LoVo (cell line): ENCODE measurements at regions not wholly inside any gene's neighbourhood (a gene's known extent, or its start where the extent isn't known, plus 50 kb on each side); places are given as distances from the start of the nearest gene placed in this dataset.

Experiments
- DNase-seq: peaks from one replicate; pipeline ENCODE4 v3.0.0-alpha.2; 2016; ENCODE audit warnings: low spot score

DNA sequence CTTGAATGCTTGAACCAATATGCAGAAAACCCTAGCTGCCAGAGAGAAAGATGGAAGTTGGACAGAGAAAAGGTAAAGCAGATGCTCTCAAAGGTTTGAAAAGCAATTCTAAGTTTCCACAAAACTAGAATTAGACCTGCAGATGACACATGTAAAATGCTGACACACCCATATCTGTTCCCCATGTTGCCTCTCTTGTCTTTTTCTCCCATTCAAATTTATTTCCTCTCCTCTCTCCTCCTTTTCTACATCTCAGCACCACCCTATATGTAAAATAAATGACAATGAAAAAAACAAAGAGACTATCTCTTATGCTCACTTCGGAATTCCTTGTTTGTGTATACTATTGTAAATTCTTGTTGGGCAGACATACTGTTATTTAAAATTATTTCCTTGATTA is 75.5 kb upstream of the PLEKHA5 start:
- no peak for DNase-seq

DNA sequence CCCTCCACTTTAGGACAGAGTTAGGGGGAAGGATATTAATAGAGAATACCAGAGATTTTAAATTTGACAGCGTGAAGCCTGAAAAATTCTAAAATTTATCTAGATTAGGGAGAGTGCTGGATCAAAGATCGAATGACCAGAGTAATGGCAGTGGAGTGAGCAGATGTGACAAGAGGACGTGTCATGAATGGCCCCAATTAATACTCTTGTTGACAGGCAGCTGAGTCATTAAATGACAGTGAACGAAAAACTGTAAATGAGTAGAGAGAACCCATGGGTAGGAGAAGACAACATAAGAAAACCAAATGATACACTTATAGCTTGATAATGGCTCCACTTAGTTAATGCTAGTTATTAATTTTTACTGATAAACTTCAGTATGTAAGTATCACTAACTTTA is 73.9 kb upstream of the PLEKHA5 start:
- no peak for DNase-seq

DNA sequence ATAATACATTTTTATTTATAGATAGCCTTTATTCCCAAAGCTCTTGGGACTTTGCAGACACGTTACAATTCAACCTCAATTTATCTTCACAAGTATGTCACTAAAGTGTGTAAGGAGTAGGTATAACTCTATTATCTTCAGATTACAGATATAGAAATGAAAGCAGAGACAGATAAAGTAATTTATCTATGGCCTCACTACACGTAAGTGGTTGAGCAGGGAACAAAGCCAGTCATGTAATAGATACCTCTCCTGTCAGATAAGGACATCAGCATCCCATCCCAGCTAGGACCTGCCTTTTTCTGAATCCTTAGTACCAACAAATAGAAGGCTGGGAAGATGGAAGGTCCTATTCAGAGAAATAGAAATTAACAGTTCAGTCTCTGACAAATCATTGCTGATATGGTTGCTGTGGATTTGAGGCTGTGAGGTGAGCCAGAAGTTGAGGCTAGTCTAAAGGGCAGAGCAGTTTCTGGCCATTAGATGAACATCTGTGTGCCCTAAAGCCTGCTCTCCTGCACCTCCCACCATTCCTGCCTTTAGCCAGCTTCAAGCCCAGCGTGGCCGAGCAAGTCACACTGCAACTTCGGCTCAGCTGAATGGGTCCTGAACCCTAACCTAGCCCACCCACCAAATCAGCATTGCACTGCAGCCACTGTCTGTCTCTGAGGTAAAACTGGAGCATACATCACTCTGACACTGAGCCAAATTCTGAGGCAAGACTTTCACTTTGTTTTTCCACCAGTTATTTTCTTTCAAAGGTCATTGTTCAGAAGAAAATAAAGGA is 71.1 kb upstream of the PLEKHA5 start:
- DNase-seq = no peak

DNA sequence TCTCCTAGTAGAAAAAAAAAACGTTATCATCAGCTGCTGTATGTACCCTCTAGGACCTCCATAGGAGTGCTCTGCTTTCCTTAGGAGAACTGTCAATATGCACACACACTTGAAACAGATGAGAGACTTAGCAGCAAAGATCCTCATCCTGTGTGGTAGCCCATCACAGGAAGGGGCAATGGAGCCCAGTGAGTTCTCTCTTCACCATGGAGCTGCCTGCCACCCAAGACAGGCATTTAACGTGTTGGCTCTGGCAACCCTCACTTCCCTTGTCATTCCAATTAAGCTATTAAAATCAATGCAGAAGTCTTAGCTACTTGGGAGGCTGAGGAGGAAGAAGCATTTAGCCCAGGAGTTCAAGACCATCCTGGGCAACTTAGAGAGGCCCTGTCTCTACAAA is 64.8 kb upstream of the PLEKHA5 start:
- DNase-seq = no peak

DNA sequence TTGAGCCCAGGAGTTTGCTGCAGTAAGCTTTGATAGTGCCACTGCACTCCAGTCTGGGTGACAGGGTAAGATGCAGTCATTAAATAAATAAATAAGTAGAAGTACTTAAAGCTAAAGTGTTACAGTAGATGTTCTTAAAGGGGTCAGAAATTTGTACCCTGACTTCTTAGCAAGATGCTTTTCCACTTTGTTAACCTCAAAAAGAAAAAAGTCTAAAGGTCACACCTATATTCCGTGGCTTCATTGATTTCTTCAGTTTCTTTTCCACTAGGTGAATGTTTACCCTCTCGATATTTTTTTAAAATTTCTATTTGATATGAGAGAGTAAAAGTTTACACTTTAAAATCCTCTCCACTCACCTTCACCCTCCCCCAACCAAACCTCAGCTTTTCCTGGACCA is 64.3 kb upstream of the PLEKHA5 start:
- DNase-seq = no peak

DNA sequence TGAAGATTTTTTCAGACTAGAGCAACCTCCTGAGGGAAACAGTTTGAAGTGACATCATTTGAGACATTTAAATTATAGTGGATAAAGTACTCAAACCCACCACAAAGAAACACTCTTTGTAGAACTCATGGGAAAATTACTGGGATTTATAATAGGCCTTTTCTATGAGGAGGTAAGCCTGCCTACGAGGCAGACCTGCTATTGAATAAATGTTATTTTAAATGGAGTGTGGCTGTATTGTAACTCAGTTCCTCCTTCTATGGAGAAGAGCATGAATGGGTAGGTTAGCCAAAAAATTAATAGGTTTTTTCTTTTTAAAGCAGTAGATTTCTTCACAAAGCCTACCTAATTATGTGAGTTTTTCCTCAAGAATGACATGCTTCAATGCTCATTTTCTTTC is 63.7 kb upstream of the PLEKHA5 start:
- DNase-seq = no peak

GRCh38 chr12:19066475-19067001 is 63.0 kb upstream of the PLEKHA5 start:
- DNase-seq = no peak

DNA sequence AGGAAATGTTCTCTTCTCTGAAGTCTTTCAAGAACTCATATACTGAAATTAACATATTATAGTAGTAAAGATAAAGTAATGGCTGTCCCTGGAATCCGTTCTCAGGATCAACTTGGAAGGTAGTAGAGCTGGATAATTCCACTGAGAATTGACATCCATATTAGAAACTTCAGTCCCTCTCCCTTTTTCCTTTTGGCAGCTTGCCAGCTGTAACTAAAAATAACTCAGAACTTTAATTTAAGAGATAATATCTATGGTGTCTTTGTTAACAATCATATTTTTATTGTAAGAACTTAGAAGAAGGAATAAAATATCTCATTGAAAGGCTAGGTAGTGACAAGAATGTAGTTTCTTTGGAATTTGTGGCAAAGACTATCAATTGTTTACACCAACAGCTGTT is 61.4 kb upstream of the PLEKHA5 start:
- no peak for DNase-seq

DNA sequence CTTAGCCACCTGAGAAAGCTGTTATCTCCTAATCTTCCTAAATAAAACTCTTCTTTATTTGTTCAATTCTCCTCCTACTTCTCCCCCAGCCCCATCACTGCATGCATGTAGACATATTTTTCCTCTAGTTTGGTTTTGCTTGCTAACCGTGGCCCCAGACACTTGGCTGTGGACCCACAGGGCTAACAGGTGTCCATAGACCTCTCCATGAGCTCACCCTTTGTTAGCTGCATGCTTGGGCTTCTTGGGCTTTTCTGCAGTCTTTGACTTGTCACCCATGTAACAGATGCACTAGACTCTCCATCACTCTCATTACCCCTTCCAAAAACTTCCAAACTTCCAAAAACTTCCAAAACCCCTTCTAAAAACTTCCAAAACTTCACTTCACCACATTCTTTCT is 59.2 kb upstream of the PLEKHA5 start:
- DNase-seq = no peak

DNA sequence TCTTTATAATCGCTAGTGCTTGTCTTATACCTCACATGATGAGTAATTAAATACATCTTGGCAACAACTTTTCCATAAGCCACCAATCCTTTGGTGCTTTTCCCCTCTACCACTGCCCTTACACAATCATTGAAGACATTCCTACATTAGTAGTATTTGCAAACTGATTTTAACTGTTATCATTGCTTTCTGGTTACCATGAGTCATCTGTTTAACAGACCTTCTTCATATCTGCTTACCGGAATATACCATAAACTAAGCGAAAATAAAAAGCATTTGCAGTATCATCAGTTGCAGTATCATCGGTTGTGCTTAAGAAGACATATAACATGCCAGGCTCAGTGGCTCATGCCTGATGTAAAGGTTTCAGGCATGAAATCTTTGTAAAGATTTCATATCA is 54.8 kb upstream of the PLEKHA5 start:
- DNase-seq = no peak

- no peak for DNase-seq
Observed at GRCh38 chr12:19075711-19076340, 53.7 kb upstream of the PLEKHA5 start.
